ENCODE measurements at regions not wholly inside any gene's neighbourhood (a gene's known extent, or its start where the extent isn't known, plus 50 kb on each side); places are given as distances from the start of the nearest gene placed in this dataset.

DNA sequence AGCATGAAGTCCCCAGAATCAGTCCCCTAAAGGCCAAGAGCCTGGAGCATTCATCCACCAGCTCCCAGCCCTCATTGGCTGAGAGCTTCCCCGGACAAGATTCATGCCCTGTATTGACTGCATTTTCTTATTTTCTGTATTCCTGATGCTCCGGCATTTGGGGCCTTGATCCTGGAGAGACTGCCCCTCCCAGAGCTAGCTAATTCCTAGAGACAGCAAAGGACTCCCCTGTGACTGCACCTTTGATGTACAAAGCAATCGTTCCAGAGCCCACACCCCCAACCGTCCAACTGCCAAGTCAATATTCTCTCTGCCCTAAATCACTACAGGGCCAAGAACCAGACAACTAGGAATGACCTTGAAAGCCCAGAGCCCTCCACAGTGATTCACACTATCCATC, 93.4 kb upstream of the CDH5 start:
- Histone ChIP-seq H3K36me3 (ENCODE audit: insufficient read depth) (no peaks in the 10 kb centered on the region), H3K4me2 (no peak overlapping the region), H2AFZ (ENCODE audit: low read depth) (no peak overlapping the region), H3K4me1 (ENCODE audit: low read depth, poor library complexity, severe bottlenecking) (no peaks in the 10 kb centered on the region), H3K27ac (no peak overlapping the region), H3K27me3 (ENCODE audit: insufficient read depth, low read depth) (no peaks in the 10 kb centered on the region), H3K9ac (no peak overlapping the region), H3K4me3 (IDR thresholded peaks at IDR 0.05; ENCODE audit: insufficient read depth, low read depth, low read length) (no peak overlapping the region), H4K20me1 (ENCODE audit: insufficient read depth) (no peaks in the 10 kb centered on the region), H3K79me2 (ENCODE audit: insufficient read depth, low read depth) (no peaks in the 10 kb centered on the region)
- TF ChIP-seq, protein P1, sequence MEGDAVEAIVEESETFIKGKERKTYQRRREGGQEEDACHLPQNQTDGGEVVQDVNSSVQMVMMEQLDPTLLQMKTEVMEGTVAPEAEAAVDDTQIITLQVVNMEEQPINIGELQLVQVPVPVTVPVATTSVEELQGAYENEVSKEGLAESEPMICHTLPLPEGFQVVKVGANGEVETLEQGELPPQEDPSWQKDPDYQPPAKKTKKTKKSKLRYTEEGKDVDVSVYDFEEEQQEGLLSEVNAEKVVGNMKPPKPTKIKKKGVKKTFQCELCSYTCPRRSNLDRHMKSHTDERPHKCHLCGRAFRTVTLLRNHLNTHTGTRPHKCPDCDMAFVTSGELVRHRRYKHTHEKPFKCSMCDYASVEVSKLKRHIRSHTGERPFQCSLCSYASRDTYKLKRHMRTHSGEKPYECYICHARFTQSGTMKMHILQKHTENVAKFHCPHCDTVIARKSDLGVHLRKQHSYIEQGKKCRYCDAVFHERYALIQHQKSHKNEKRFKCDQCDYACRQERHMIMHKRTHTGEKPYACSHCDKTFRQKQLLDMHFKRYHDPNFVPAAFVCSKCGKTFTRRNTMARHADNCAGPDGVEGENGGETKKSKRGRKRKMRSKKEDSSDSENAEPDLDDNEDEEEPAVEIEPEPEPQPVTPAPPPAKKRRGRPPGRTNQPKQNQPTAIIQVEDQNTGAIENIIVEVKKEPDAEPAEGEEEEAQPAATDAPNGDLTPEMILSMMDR (conservative IDR thresholded peaks at IDR 0.05; ENCODE audit: low read depth, low read length), result no peak

DNA sequence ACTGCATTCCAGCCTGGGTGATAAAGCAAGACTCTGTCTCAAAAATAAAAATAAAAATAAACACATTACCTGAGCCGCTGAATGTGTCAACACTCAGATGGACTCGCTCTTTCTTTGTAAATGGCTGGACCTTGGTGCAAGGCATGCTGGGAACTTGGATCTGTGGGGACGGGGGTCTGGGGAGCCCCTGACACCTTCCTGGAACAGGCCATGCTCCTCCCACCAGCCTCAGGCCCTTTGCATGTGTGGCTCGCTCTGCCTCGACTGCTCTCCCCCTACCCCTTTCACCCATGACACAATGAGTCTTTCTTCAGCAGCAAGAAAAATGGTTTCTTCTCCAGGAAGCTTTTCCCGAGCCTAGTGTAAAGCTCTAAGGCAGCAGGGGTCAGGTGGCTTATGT, 94.0 kb upstream of the CDH5 start:
- no peak overlapping the region for H3K9ac ChIP-seq
- no peaks in the 10 kb centered on the region for H3K4me1 ChIP-seq (ENCODE audit: low read depth, poor library complexity, severe bottlenecking)
- H3K79me2 ChIP-seq (ENCODE audit: insufficient read depth, low read depth), result no peaks in the 10 kb centered on the region
- H3K27me3 ChIP-seq (ENCODE audit: insufficient read depth, low read depth), result no peaks in the 10 kb centered on the region
- H3K4me3 ChIP-seq (IDR thresholded peaks at IDR 0.05; ENCODE audit: insufficient read depth, low read depth, low read length), result no peak overlapping the region
- no peak overlapping the region for H2AFZ ChIP-seq (ENCODE audit: low read depth)
- no peak overlapping the region for H3K27ac ChIP-seq
- H4K20me1 ChIP-seq (ENCODE audit: insufficient read depth), result no peaks in the 10 kb centered on the region
- no peaks in the 10 kb centered on the region for H3K36me3 ChIP-seq (ENCODE audit: insufficient read depth)
- H3K4me2 ChIP-seq, result no peak overlapping the region
- TF ChIP-seq, protein P1 (conservative IDR thresholded peaks at IDR 0.05; ENCODE audit: low read depth, low read length), result no peak

DNA sequence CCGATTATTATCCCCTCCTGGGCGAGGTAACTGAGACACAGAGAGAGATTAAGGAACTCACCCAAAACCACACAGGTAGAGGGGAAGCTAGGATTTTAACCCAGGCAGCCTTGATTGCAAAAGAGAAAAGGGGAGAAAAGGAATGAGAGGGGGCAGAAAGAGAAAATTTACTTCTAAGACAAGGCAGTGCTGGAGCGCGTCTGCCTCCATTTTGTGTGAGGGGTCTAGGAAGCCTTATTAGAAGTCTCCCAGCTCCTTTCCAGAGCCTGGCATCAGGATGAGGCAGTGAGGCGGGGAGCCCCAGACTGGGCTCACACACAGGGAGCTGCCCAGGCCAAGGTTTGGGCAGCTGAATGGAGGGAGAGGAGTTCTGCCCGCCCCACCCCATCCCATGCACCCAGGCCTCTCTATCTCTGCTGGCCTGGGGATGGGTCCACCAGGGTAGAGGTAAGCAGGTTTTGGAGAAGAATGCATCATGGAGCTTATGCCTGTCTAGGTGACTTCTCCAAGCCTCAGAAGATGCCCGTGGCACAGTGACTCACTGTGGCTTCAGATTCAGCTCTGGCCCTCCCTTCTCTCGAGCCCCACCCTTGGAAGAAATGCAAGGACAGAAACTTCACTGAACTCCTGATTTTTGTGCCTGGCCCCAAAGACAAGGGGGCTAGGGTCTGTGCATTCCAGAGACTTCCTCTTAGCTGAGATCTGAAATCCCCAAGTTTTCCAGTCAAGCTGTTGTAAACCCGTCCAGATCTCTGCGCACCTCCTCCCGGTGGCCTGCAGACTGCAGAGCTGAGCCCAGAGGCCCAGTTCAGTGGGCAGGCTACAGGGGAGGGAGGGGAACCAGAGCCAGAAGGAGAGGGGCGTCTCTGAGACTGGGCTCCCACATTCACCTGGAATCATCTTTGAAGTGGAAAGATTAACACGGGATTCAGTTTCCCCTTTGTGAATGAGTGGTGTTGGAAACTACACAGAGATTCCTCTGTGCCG, 95.1 kb upstream of the CDH5 start:
- Histone ChIP-seq H2AFZ (ENCODE audit: low read depth) (peak overlapping the region; percentile 55; the same call in 1 of the 2 replicates), H3K4me1 (ENCODE audit: low read depth, poor library complexity, severe bottlenecking) (no peaks in the 10 kb centered on the region), H3K36me3 (ENCODE audit: insufficient read depth) (no peaks in the 10 kb centered on the region), H3K27me3 (ENCODE audit: insufficient read depth, low read depth) (no peaks in the 10 kb centered on the region), H3K27ac (no peak overlapping the region), H3K4me2 (peak overlapping the region; percentile 30; the same call in 1 of the 2 replicates), H3K79me2 (ENCODE audit: insufficient read depth, low read depth) (no peaks in the 10 kb centered on the region), H3K4me3 (IDR thresholded peaks at IDR 0.05; ENCODE audit: insufficient read depth, low read depth, low read length) (no peak overlapping the region), H4K20me1 (ENCODE audit: insufficient read depth) (no peaks in the 10 kb centered on the region), H3K9ac (no peak overlapping the region)
- TF ChIP-seq, protein P1 (conservative IDR thresholded peaks at IDR 0.05; ENCODE audit: low read depth, low read length), result no peak

DNA sequence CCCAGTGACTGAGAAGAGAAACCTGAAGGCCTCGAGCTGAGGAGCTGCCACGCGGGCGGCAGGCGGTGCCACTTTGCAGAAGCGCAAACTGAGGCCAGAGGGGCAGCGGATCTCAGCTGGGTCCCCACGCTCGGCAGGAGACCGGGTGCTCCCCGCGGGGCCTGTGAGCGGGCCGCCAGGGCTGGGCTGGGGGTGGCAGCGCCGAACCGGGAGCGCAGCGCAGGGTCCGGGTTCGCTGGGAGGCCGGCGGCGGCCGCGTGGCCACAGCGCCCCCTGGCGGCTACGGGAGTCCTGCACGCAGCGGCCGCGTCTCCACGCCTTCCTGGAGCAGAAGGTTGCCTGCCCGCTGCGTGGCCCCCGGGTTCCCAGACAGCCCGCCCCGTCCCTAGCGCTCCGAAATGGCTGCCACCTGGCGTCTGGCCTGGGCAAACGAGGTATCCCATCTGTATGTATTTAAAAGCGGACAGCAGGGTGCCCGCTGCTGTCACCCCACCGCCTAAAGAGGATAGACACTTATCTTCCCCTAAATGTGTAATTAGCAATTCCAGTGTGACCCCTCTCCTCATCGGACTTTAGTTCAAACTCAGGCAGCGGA, 96.1 kb upstream of the CDH5 start:
- H3K36me3 ChIP-seq (ENCODE audit: insufficient read depth), result no peaks in the 10 kb centered on the region
- H2AFZ ChIP-seq (ENCODE audit: low read depth), result peak overlapping the region; percentile 55
- no peak overlapping the region for H3K27ac ChIP-seq
- no peaks in the 10 kb centered on the region for H4K20me1 ChIP-seq (ENCODE audit: insufficient read depth)
- H3K9ac ChIP-seq, result peak overlapping the region; percentile 43; the same call in 1 of the 2 replicates
- H3K79me2 ChIP-seq (ENCODE audit: insufficient read depth, low read depth), result no peaks in the 10 kb centered on the region
- H3K4me2 ChIP-seq, result peak overlapping the region; percentile 37
- H3K4me1 ChIP-seq (ENCODE audit: low read depth, poor library complexity, severe bottlenecking), result no peaks in the 10 kb centered on the region
- no peak overlapping the region for H3K4me3 ChIP-seq (IDR thresholded peaks at IDR 0.05; ENCODE audit: insufficient read depth, low read depth, low read length)
- TF ChIP-seq, protein P1 (conservative IDR thresholded peaks at IDR 0.05; ENCODE audit: low read depth, low read length), result peak; percentile 67
- no peaks in the 10 kb centered on the region for H3K27me3 ChIP-seq (ENCODE audit: insufficient read depth, low read depth)
